ENCODE measurements at regions not wholly inside any gene's neighbourhood (a gene's known extent, or its start where the extent isn't known, plus 50 kb on each side); places are given as distances from the start of the nearest gene placed in this dataset.
"Not testable (repeated sequence)": the region's sequence is repeated elsewhere in the genome, so short reads cannot be mapped to it uniquely, and the experiment has no call there.

GRCh38 chr18:35905436-35905835, 67.0 kb upstream of the RMP24 start:
- in situ Hi-C loops (cut with HindIII; ENCODE audit: low sequenced_read_pairs) = no loop called here
- no peak for TF ChIP-seq CTCF (IDR thresholded peaks at IDR 0.05; ENCODE audit: low read depth, low read length)
- no peak overlapping the region for H3K4me3 ChIP-seq (ENCODE audit: low read depth, low read length)
- DNase-seq (ENCODE audit: low read depth, low spot score) = no peak

- H3K4me3 ChIP-seq (ENCODE audit: low read depth, low read length); in situ Hi-C loops (cut with HindIII; ENCODE audit: low sequenced_read_pairs); DNase-seq (ENCODE audit: low read depth, low spot score): not testable (repeated sequence)
These were observed 66.2 kb upstream of the RMP24 start for GRCh38 chr18:35906291-35906690.

GRCh38 chr18:35910327-35910726, 62.2 kb upstream of the RMP24 start:
- DNase-seq (ENCODE audit: low read depth, low spot score) = no peak
- TF ChIP-seq CTCF (IDR thresholded peaks at IDR 0.05; ENCODE audit: low read depth, low read length) = no peak
- in situ Hi-C loops (cut with HindIII; ENCODE audit: low sequenced_read_pairs) = no loop called here
- no peak overlapping the region for H3K4me3 ChIP-seq (ENCODE audit: low read depth, low read length)

GRCh38 chr18:35912332-35912731, 60.1 kb upstream of the RMP24 start:
- in situ Hi-C loops (cut with HindIII; ENCODE audit: low sequenced_read_pairs) = no loop called here
- DNase-seq (ENCODE audit: low read depth, low spot score) = no peak
- no peak for TF ChIP-seq CTCF (IDR thresholded peaks at IDR 0.05; ENCODE audit: low read depth, low read length)
- H3K4me3 ChIP-seq (ENCODE audit: low read depth, low read length) = no peak overlapping the region

- no peak for TF ChIP-seq CTCF (IDR thresholded peaks at IDR 0.05; ENCODE audit: low read depth, low read length)
- in situ Hi-C loops (cut with HindIII; ENCODE audit: low sequenced_read_pairs) = no loop called here
- DNase-seq (ENCODE audit: low read depth, low spot score) = no peak
These were observed 57.4 kb upstream of the RMP24 start for GRCh38 chr18:35915056-35915455.

GRCh38 chr18:35917043-35917442, 55.4 kb upstream of the RMP24 start:
- TF ChIP-seq CTCF (IDR thresholded peaks at IDR 0.05; ENCODE audit: low read depth, low read length) = peak; percentile 15
- DNase-seq (ENCODE audit: low read depth, low spot score) = no peak
- in situ Hi-C loops (cut with HindIII; ENCODE audit: low sequenced_read_pairs) = no loop called here

More at GRCh38 chr18:35915056-35915455, 57.4 kb upstream of the RMP24 start:
- H3K4me3 ChIP-seq (ENCODE audit: low read depth, low read length) = no peak overlapping the region

GRCh38 chr18:35918564-35918963, 53.9 kb upstream of the RMP24 start:
- H3K4me3 ChIP-seq (ENCODE audit: low read depth, low read length) = no peak overlapping the region
- TF ChIP-seq CTCF (IDR thresholded peaks at IDR 0.05; ENCODE audit: low read depth, low read length) = no peak
- no peak for DNase-seq (ENCODE audit: low read depth, low spot score)
- in situ Hi-C loops (cut with HindIII; ENCODE audit: low sequenced_read_pairs) = no loop called here

More at GRCh38 chr18:35917043-35917442, 55.4 kb upstream of the RMP24 start:
- H3K4me3 ChIP-seq (ENCODE audit: low read depth, low read length) = no peak overlapping the region
